Glutamatergic neuron (in vitro differentiated cells): ENCODE measurements at regions not wholly inside any gene's neighbourhood (a gene's known extent, or its start where the extent isn't known, plus 50 kb on each side); places are given as distances from the start of the nearest gene placed in this dataset.

Experiments used
- DNase-seq: peaks from one replicate; pipeline ENCODE4 v3.0.0; 2022
- H3K27ac Mint-ChIP-seq: one replicate; pipeline ENCODE4 v1.8.0; 2020; ENCODE audit warnings: mild to moderate bottlenecking, mixed read lengths, inconsistent platforms; ENCODE audit not compliant: unreplicated experiment
- H3K27me3 Mint-ChIP-seq: one replicate; pipeline ENCODE4 v1.8.0; 2020; ENCODE audit warnings: mild to moderate bottlenecking, moderate library complexity, mixed read lengths, inconsistent platforms; ENCODE audit not compliant: unreplicated experiment
- H3K36me3 Mint-ChIP-seq: one replicate; pipeline ENCODE4 v1.8.0; 2020; ENCODE audit warnings: mild to moderate bottlenecking, mixed read lengths, inconsistent platforms; ENCODE audit not compliant: unreplicated experiment
- H3K4me1 Mint-ChIP-seq: one replicate; pipeline ENCODE4 v1.8.0; 2020; ENCODE audit warnings: mild to moderate bottlenecking, low read depth, mixed read lengths, inconsistent platforms; ENCODE audit not compliant: unreplicated experiment
- H3K4me3 Mint-ChIP-seq: one replicate; pipeline ENCODE4 v1.8.0; 2020; ENCODE audit warnings: mild to moderate bottlenecking, mixed read lengths, inconsistent platforms; ENCODE audit not compliant: unreplicated experiment
- H3K9me3 Mint-ChIP-seq: one replicate; pipeline ENCODE4 v1.8.0; 2020; ENCODE audit warnings: mild to moderate bottlenecking, moderate library complexity, mixed read lengths, inconsistent platforms; ENCODE audit not compliant: unreplicated experiment
- CTCF ChIP-seq: fragments of 200-600 bp; sonication (generic); IDR thresholded peaks from one replicate; pipeline ENCODE4 v1.5.0; 2021; ENCODE audit not compliant: partially characterized antibody, unreplicated experiment

- H3K4me1 Mint-ChIP-seq = no peaks in the 10 kb centered on the region
- H3K4me3 Mint-ChIP-seq = no peak overlapping the region
- DNase-seq = no peak
- no peaks in the 10 kb centered on the region for H3K36me3 Mint-ChIP-seq
- no peaks in the 10 kb centered on the region for H3K9me3 Mint-ChIP-seq
- no peak for TF ChIP-seq CTCF
- no peaks in the 10 kb centered on the region for H3K27me3 Mint-ChIP-seq
- H3K27ac Mint-ChIP-seq = no peak overlapping the region
Observed at GRCh38 chrX:112355931-112356330, 273.4 kb upstream of the TRPC5 start.

- Mint-ChIP-seq H3K27me3 (peaks cover 2% of the 10 kb centered on the region), H3K9me3 (no peaks in the 10 kb centered on the region), H3K4me1 (no peaks in the 10 kb centered on the region)
Observed at GRCh38 chrX:112341598-112341997, 259.0 kb upstream of the TRPC5 start.

GRCh38 chrX:112313201-112313600, 230.6 kb upstream of the TRPC5 start:
- Mint-ChIP-seq H3K27me3 (no peaks in the 10 kb centered on the region), H3K4me1 (no peaks in the 10 kb centered on the region), H3K9me3 (no peaks in the 10 kb centered on the region), H3K27ac (no peak overlapping the region), H3K36me3 (no peaks in the 10 kb centered on the region), H3K4me3 (no peak overlapping the region)
- DNase-seq = no peak
- TF ChIP-seq CTCF = no peak

More at GRCh38 chrX:112341598-112341997, 259.0 kb upstream of the TRPC5 start:
- TF ChIP-seq CTCF = no peak
- H3K36me3 Mint-ChIP-seq = no peaks in the 10 kb centered on the region
- no peak overlapping the region for H3K27ac Mint-ChIP-seq
- no peak for DNase-seq
- H3K4me3 Mint-ChIP-seq = no peak overlapping the region

GRCh38 chrX:112306027-112306426, 223.5 kb upstream of the TRPC5 start:
- TF ChIP-seq CTCF = no peak
- DNase-seq = no peak
- H3K9me3 Mint-ChIP-seq = peaks cover 2% of the 10 kb centered on the region
- no peak overlapping the region for H3K4me3 Mint-ChIP-seq
- no peaks in the 10 kb centered on the region for H3K4me1 Mint-ChIP-seq
- no peaks in the 10 kb centered on the region for H3K36me3 Mint-ChIP-seq
- no peaks in the 10 kb centered on the region for H3K27me3 Mint-ChIP-seq
- H3K27ac Mint-ChIP-seq = no peak overlapping the region

- H3K4me1 Mint-ChIP-seq = no peaks in the 10 kb centered on the region
- peaks cover 1% of the 10 kb centered on the region for H3K9me3 Mint-ChIP-seq
- no peak overlapping the region for H3K4me3 Mint-ChIP-seq
- H3K27me3 Mint-ChIP-seq = peaks cover 2% of the 10 kb centered on the region
- H3K36me3 Mint-ChIP-seq = no peaks in the 10 kb centered on the region
- no peak for TF ChIP-seq CTCF
- no peak for DNase-seq
- no peak overlapping the region for H3K27ac Mint-ChIP-seq
Observed at GRCh38 chrX:112279940-112280339, 197.4 kb upstream of the TRPC5 start.
